HepG2 (cell line): ENCODE measurements at regions not wholly inside any gene's neighbourhood (a gene's known extent, or its start where the extent isn't known, plus 50 kb on each side); places are given as distances from the start of the nearest gene placed in this dataset.

Experiments used
- CREBL2 ChIP-seq: sonication (generic); formaldehyde crosslinking; IDR thresholded peaks from 2 replicates; pipeline ENCODE4 v1.8.1; 2023; ENCODE audit warnings: missing genetic modification reagents, mild to moderate bottlenecking, borderline replicate concordance
- FOXP4 ChIP-seq: sonication (generic); formaldehyde crosslinking; IDR thresholded peaks from 2 replicates; pipeline ENCODE4 v1.4.0; 2020; ENCODE audit warnings: missing genetic modification reagents
- GATAD2A ChIP-seq: IDR thresholded peaks from 2 replicates; pipeline ENCODE4 v1.6.1; 2016
- IRF2 ChIP-seq: IDR thresholded peaks from 2 replicates; pipeline ENCODE4 v1.6.1; 2018; ENCODE audit warnings: missing genetic modification reagents, missing compliant biosample characterization
- JDP2 ChIP-seq: sonication (generic); formaldehyde crosslinking; IDR thresholded peaks from 2 replicates; pipeline ENCODE4 v1.8.1; 2022; ENCODE audit warnings: missing genetic modification reagents, borderline replicate concordance
- NR2C2 ChIP-seq: sonication (generic); formaldehyde crosslinking; IDR thresholded peaks from 2 replicates; pipeline ENCODE4 v1.4.0; 2020; ENCODE audit warnings: missing genetic modification reagents, mild to moderate bottlenecking, moderate library complexity, borderline replicate concordance
- PAXIP1 ChIP-seq: sonication (generic); formaldehyde crosslinking; conservative IDR thresholded peaks from 2 replicates; pipeline ENCODE4 v1.4.0; 2020; ENCODE audit warnings: mild to moderate bottlenecking, missing genetic modification reagents, moderate library complexity
- RCOR2 ChIP-seq: IDR thresholded peaks from 2 replicates; pipeline ENCODE4 v1.6.1; 2016; ENCODE audit warnings: missing biosample characterization, missing genetic modification reagents
- SMAD1 ChIP-seq: sonication (generic); formaldehyde crosslinking; IDR thresholded peaks from 2 replicates; pipeline ENCODE4 v1.4.0; 2020; ENCODE audit warnings: missing genetic modification reagents, low read depth, mild to moderate bottlenecking, borderline replicate concordance
- TBL1XR1 ChIP-seq: fragments of 150-350 bp; IDR thresholded peaks from 2 replicates; pipeline ENCODE4 v1.6.1; 2014; ENCODE audit warnings: borderline replicate concordance, low read length; ENCODE audit not compliant: partially characterized antibody
- TRAFD1 ChIP-seq: sonication (generic); formaldehyde crosslinking; IDR thresholded peaks from 2 replicates; pipeline ENCODE4 v1.5.1; 2020; ENCODE audit warnings: missing genetic modification reagents, mild to moderate bottlenecking, borderline replicate concordance
- ZMYM3 ChIP-seq: sonication (generic); formaldehyde crosslinking; IDR thresholded peaks from 2 replicates; pipeline ENCODE4 v1.5.1; 2020; ENCODE audit warnings: mild to moderate bottlenecking, missing genetic modification reagents
- ZNF644 ChIP-seq: IDR thresholded peaks from 2 replicates; pipeline ENCODE4 v1.6.1; 2016; ENCODE audit warnings: low read depth
- ZSCAN22 ChIP-seq: sonication (generic); formaldehyde crosslinking; IDR thresholded peaks from 2 replicates; pipeline ENCODE4 v1.4.0; 2020; ENCODE audit warnings: mild to moderate bottlenecking, missing genetic modification reagents
- TF ChIP-seq, protein P1 (sequence below): sonication (generic); formaldehyde crosslinking; IDR thresholded peaks from 2 replicates; pipeline ENCODE4 v1.4.0; 2020; ENCODE audit warnings: missing genetic modification reagents; ENCODE audit errors: not compliant biosample characterization
- TF ChIP-seq, protein P2 (sequence below): sonication (generic); formaldehyde crosslinking; IDR thresholded peaks from 2 replicates; pipeline ENCODE4 v1.8.0; 2022; ENCODE audit warnings: missing genetic modification reagents, mild to moderate bottlenecking, moderate library complexity, borderline replicate concordance
- TF ChIP-seq, protein P3 (sequence below): sonication (generic); formaldehyde crosslinking; IDR thresholded peaks from 2 replicates; pipeline ENCODE4 v1.4.0; 2020; ENCODE audit warnings: missing genetic modification reagents

DNA sequence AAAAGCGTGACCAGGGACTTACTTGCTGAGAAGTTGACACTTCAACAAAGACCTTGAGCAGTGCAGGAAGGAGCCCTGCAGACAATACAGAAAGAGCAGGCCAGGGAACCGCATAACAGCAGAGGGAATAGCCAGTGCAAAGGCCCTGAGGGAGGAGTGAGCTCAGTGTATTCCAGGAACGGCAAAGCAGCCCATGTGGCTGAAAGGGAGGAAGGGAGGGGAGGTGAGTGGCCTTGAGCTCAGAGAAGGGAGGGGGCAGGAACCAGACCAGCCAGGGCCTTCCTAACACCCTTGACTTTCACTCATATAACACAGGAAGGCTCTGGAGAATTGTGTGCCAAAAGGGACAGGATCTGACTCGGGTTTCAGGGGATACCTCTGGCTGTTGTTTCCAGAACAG lies 112.2 kb downstream of the BCOR start (continued):
- TF ChIP-seq TBL1XR1 (peak; percentile 43), FOXP4 (no peak; the same call in 1 of the 2 replicates), PAXIP1 (CRISPR knock-in tag) (0 out of 2 replicates have a peak, but pooled peaks have one; percentile 22), ZSCAN22 (CRISPR knock-in tag) (no peak), TRAFD1 (CRISPR knock-in tag) (no peak), CREBL2 (CRISPR knock-in tag) (no peak), JDP2 (no peak), GATAD2A (CRISPR knock-in tag) (0 out of 2 replicates have a peak, but pooled peaks have one; percentile 40), NR2C2 (no peak), SMAD1 (CRISPR knock-in tag) (no peak), RCOR2 (CRISPR knock-in tag) (peak; percentile 73; the same call in 1 of the 2 replicates), ZMYM3 (CRISPR knock-in tag) (peak; percentile 98), IRF2 (CRISPR knock-in tag) (peak; percentile 45; the same call in 1 of the 2 replicates), ZNF644 (no peak)
- TF ChIP-seq, protein P1, sequence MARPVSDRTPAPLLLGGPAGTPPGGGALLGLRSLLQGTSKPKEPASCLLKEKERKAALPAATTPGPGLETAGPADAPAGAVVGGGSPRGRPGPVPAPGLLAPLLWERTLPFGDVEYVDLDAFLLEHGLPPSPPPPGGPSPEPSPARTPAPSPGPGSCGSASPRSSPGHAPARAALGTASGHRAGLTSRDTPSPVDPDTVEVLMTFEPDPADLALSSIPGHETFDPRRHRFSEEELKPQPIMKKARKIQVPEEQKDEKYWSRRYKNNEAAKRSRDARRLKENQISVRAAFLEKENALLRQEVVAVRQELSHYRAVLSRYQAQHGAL (CRISPR knock-in tag), result no peak
- TF ChIP-seq, protein P2, sequence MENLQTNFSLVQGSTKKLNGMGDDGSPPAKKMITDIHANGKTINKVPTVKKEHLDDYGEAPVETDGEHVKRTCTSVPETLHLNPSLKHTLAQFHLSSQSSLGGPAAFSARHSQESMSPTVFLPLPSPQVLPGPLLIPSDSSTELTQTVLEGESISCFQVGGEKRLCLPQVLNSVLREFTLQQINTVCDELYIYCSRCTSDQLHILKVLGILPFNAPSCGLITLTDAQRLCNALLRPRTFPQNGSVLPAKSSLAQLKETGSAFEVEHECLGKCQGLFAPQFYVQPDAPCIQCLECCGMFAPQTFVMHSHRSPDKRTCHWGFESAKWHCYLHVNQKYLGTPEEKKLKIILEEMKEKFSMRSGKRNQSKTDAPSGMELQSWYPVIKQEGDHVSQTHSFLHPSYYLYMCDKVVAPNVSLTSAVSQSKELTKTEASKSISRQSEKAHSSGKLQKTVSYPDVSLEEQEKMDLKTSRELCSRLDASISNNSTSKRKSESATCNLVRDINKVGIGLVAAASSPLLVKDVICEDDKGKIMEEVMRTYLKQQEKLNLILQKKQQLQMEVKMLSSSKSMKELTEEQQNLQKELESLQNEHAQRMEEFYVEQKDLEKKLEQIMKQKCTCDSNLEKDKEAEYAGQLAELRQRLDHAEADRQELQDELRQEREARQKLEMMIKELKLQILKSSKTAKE, result peak; percentile 77
- TF ChIP-seq, protein P3, sequence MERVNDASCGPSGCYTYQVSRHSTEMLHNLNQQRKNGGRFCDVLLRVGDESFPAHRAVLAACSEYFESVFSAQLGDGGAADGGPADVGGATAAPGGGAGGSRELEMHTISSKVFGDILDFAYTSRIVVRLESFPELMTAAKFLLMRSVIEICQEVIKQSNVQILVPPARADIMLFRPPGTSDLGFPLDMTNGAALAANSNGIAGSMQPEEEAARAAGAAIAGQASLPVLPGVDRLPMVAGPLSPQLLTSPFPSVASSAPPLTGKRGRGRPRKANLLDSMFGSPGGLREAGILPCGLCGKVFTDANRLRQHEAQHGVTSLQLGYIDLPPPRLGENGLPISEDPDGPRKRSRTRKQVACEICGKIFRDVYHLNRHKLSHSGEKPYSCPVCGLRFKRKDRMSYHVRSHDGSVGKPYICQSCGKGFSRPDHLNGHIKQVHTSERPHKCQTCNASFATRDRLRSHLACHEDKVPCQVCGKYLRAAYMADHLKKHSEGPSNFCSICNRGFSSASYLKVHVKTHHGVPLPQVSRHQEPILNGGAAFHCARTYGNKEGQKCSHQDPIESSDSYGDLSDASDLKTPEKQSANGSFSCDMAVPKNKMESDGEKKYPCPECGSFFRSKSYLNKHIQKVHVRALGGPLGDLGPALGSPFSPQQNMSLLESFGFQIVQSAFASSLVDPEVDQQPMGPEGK (CRISPR knock-in tag), result peak; percentile 69; the same call in 1 of the 2 replicates
